SU-DHL-6 (cell line): ENCODE measurements at regions not wholly inside any gene's neighbourhood (a gene's known extent, or its start where the extent isn't known, plus 50 kb on each side); places are given as distances from the start of the nearest gene placed in this dataset.
"Not testable (repeated sequence)": the region's sequence is repeated elsewhere in the genome, so short reads cannot be mapped to it uniquely, and the experiment has no call there.

ENCODE experiments used
- H2AFZ ChIP-seq: fragments of 200-600 bp; sonication (generic); 2 replicates; pipeline ENCODE4 v1.6.1; 2014; ENCODE audit warnings: low read depth, mild to moderate bottlenecking, moderate library complexity, mixed read lengths, antibody characterized with exemption, low read length; ENCODE audit not compliant: severe bottlenecking
- H3F3A ChIP-seq: fragments of 200-600 bp; shearing (Covaris generic); 2 replicates; pipeline ENCODE4 v1.6.0; 2016; ENCODE audit warnings: antibody characterized with exemption, mild to moderate bottlenecking; ENCODE audit not compliant: insufficient read depth
- H3K27ac ChIP-seq: fragments of 200-600 bp; sonication (generic); 2 replicates; pipeline ENCODE4 v1.5.1; 2016; ENCODE audit warnings: low read depth, mild to moderate bottlenecking, low read length, moderate library complexity, mixed read lengths
- H3K27me3 ChIP-seq: fragments of 200-600 bp; sonication (generic), shearing (Covaris generic); 2 replicates; pipeline ENCODE4 v1.6.0; 2014; ENCODE audit warnings: mild to moderate bottlenecking, low read length
- H3K36me3 ChIP-seq: fragments of 200-600 bp; sonication (generic); 2 replicates; pipeline ENCODE4 v1.6.1; 2014; ENCODE audit warnings: mild to moderate bottlenecking, low read length, mixed read lengths
- H3K4me2 ChIP-seq: fragments of 300-600, 200-600 bp; shearing (Covaris generic), sonication (generic); 2 replicates; pipeline ENCODE4 v1.6.0; 2014; ENCODE audit warnings: low read length, low read depth, mild to moderate bottlenecking; ENCODE audit not compliant: poor library complexity, severe bottlenecking
- H3K4me3 ChIP-seq: fragments of 200-600 bp; sonication (generic); 2 replicates; pipeline ENCODE4 v1.5.1; 2014; ENCODE audit warnings: antibody characterized with exemption, low read length, mild to moderate bottlenecking, mixed read lengths; ENCODE audit not compliant: insufficient read depth, poor library complexity, severe bottlenecking
- H3K79me2 ChIP-seq: fragments of 200-600 bp; sonication (generic); 2 replicates; pipeline ENCODE4 v1.6.1; 2014; ENCODE audit warnings: mild to moderate bottlenecking, low read length, moderate library complexity; ENCODE audit not compliant: insufficient read depth
- H3K9ac ChIP-seq: fragments of 200-600 bp; sonication (generic); 2 replicates; pipeline ENCODE4 v1.7.0; 2014; ENCODE audit warnings: mild to moderate bottlenecking, low read length
- H3K9me2 ChIP-seq: fragments of 200-600 bp; sonication (generic); replicated peaks from 2 replicates; pipeline ENCODE4 v1.6.1; 2014; ENCODE audit warnings: low read length; ENCODE audit not compliant: insufficient read depth
- H3K9me3 ChIP-seq: fragments of 200-600 bp; sonication (generic); 2 replicates; pipeline ENCODE4 v1.6.1; 2014; ENCODE audit warnings: low read length, mixed read lengths; ENCODE audit not compliant: insufficient read depth
- H4K20me1 ChIP-seq: fragments of 200-600 bp; sonication (generic); 2 replicates; pipeline ENCODE4 v1.6.1; 2014; ENCODE audit warnings: low read depth, mild to moderate bottlenecking, antibody characterized with exemption, low read length, moderate library complexity, mixed read lengths
- CTCF ChIP-seq: fragments of 200-600 bp; sonication (generic); IDR thresholded peaks from one replicate; pipeline ENCODE4 v1.5.1; 2017; ENCODE audit warnings: antibody characterized with exemption, mild to moderate bottlenecking, low read length, moderate library complexity; ENCODE audit not compliant: insufficient read depth, poor library complexity, severe bottlenecking
- EZH2phosphoT487 ChIP-seq: fragments of 200-600 bp; sonication (generic), shearing (Covaris generic); conservative IDR thresholded peaks from 2 replicates; pipeline ENCODE4 v1.6.1; 2018; ENCODE audit warnings: mild to moderate bottlenecking, antibody characterized with exemption, low read length, moderate library complexity, mixed read lengths

GRCh38 chr11:110356762-110357671 lies 60.6 kb upstream of the RDX start:
- H3K27ac ChIP-seq = no peak overlapping the region
- H3K4me2 ChIP-seq = no peak overlapping the region
- no peak overlapping the region for H2AFZ ChIP-seq

GRCh38 chr11:110358336-110358735 lies 61.9 kb upstream of the RDX start:
- Histone ChIP-seq H3K27me3 (no peaks in the 10 kb centered on the region), H3K27ac (no peak overlapping the region), H4K20me1 (no peaks in the 10 kb centered on the region), H2AFZ (no peak overlapping the region), H3K9ac (no peak overlapping the region), H3K9me3 (no peaks in the 10 kb centered on the region), H3K79me2 (no peaks in the 10 kb centered on the region), H3K9me2 (no peaks in the 10 kb centered on the region), H3K4me3 (no peak overlapping the region), H3K4me2 (no peak overlapping the region), H3F3A (no peaks in the 10 kb centered on the region), H3K36me3 (no peaks in the 10 kb centered on the region)
- no peak for TF ChIP-seq EZH2phosphoT487
- TF ChIP-seq CTCF = no peak

More at GRCh38 chr11:110356762-110357671, 60.6 kb upstream of the RDX start:
- Histone ChIP-seq H3K9me2 (no peaks in the 10 kb centered on the region), H4K20me1 (no peaks in the 10 kb centered on the region), H3K36me3 (no peaks in the 10 kb centered on the region), H3K79me2 (no peaks in the 10 kb centered on the region), H3F3A (no peaks in the 10 kb centered on the region), H3K9ac (no peak overlapping the region), H3K4me3 (no peak overlapping the region), H3K9me3 (no peaks in the 10 kb centered on the region), H3K27me3 (no peaks in the 10 kb centered on the region)
- TF ChIP-seq CTCF (no peak), EZH2phosphoT487 (no peak)

GRCh38 chr11:110360781-110361408 lies 64.5 kb upstream of the RDX start:
- not testable (repeated sequence) for H3K79me2 ChIP-seq, H2AFZ ChIP-seq, H3K36me3 ChIP-seq, H3K9me3 ChIP-seq, H3K27ac ChIP-seq, H3K9me2 ChIP-seq, H3K4me2 ChIP-seq, H4K20me1 ChIP-seq, H3F3A ChIP-seq, H3K27me3 ChIP-seq, H3K4me3 ChIP-seq, H3K9ac ChIP-seq

GRCh38 chr11:110362971-110363509 lies 66.6 kb upstream of the RDX start:
- Histone ChIP-seq H3K79me2 (no peaks in the 10 kb centered on the region), H3K9ac (no peak overlapping the region), H2AFZ (no peak overlapping the region), H4K20me1 (no peaks in the 10 kb centered on the region), H3K4me3 (no peak overlapping the region), H3K36me3 (no peaks in the 10 kb centered on the region), H3K27me3 (no peaks in the 10 kb centered on the region), H3K4me2 (no peak overlapping the region), H3K9me3 (no peaks in the 10 kb centered on the region), H3K9me2 (no peaks in the 10 kb centered on the region), H3K27ac (no peak overlapping the region), H3F3A (no peaks in the 10 kb centered on the region)
- TF ChIP-seq CTCF (no peak), EZH2phosphoT487 (no peak)
